GM18868 (cell line): ENCODE measurements at regions not wholly inside any gene's neighbourhood (a gene's known extent, or its start where the extent isn't known, plus 50 kb on each side); places are given as distances from the start of the nearest gene placed in this dataset.
"Not testable (repeated sequence)": the region's sequence is repeated elsewhere in the genome, so short reads cannot be mapped to it uniquely, and the experiment has no call there.

ENCODE experiments used
- ATAC-seq: cut with Tn5 transposase; IDR thresholded peaks from one replicate; pipeline ENCODE4 v1.9.1; 2021; ENCODE audit warnings: mild to moderate bottlenecking, moderate library complexity; ENCODE audit not compliant: unreplicated experiment

- no peak for ATAC-seq
These were observed 50.3 kb upstream of the OSBPL11 start for GRCh38 chr3:125645616-125646015.

DNA sequence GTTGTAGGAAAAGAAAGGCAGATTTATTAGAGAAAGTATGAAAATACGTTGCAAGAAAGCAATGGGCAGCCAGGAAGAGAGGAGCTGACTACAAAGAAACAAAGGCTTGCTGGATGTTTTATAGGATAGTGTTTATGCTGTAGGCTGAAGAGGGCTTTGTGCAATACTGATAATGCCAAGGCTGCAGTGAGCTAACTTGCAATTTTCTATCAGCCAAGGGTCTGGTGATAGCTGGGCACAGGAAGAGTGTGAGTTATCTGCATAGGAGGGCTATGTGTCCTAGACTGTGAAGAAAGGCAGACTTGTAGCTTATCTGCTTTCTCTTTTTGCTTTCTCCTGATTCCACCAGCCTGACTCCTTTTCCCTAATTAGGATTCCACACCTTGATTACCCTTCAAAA, 51.3 kb upstream of the OSBPL11 start:
- no peak for ATAC-seq

DNA sequence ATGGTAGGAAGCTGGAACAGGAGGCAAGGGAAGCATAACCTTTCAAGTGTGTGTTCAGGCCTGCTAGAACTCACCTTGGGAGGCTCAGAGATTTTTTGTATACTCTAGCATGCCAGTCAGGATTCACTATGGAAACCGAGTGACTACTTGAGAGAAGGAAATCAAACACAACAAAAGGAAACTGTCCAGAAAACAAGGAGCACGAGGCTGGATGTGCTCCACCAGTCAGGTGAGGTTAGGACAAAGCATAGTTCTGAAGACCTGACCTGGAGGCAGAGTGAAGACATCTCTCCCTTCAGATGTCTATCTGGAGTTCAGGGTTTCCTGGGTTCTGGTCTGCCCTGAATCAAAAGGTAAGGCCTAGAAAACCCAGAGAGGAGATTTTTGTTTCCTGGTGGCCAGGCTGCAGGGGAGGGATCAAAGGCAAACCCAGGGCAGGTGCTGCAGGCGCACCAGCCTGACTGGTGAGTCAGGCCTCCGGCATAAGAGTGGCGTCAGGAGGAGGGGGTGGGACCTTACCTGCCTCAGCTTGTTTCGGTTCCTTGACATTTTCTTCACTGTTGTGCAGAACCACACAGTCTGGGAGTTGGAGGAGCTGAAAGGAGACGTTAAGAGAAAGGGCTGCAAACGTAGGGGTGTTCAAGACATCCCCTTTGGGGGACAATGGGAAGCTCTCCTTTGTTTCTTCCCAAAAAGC, 52.2 kb upstream of the OSBPL11 start:
- no peak for ATAC-seq

DNA sequence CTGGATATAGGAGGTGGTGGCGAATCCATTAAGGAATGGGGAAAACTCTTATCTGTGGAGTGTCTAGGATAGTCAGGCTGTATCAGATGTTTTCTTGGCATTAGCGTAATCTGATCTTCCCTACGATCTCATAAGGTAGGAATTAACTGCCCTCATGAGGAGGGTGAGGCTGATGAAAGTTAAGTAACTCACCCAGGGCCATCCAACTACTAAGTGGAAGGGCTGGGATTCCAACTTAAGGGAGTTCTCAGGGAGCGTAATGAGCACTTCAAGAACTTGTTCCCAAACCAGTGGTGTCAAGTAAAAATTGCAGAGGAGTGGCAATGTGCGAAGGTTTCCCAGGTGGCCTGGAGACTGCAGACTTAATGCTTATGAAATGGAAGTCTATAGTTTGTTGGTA, 55.9 kb upstream of the OSBPL11 start:
- ATAC-seq, result no peak

DNA sequence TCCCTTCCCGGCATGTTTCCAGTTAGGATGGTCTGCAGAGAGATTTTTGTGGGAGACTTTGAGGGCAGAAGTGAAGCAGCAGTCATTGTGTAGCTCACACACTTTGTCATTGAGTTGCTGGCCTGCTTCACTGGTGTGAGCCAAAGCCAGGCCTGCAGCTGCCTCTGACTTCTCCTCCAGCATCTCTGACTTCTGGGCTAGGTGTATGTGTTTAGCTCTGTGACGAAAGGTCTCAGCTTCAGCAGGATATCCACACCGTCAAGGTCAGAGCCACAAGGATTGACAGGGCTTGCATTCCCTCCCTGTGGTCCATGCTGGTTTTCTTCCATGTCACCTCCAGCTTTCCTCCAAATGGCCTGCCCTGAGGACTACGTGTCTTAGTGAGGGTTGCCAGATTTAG, 57.1 kb upstream of the OSBPL11 start:
- ATAC-seq, result no peak

DNA sequence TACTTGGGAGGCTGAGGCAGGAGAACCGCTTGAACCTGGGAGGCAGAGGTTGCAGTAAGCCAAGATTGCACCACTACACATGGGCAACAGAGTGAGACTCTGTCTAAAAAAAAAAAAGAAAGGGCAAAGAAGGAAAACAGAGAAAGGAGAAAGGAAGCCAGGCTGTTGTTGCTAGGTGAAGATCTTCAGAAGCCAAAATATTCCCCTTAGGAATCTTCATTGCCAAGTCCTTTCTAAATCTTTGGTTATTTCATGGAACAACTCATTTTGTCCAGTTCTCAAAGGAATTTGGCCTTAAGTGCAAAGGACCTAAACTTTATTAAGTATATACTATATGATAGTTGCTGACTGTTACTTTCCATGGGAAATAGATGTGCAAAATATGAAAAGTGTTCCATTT, 59.2 kb upstream of the OSBPL11 start:
- ATAC-seq, result no peak

DNA sequence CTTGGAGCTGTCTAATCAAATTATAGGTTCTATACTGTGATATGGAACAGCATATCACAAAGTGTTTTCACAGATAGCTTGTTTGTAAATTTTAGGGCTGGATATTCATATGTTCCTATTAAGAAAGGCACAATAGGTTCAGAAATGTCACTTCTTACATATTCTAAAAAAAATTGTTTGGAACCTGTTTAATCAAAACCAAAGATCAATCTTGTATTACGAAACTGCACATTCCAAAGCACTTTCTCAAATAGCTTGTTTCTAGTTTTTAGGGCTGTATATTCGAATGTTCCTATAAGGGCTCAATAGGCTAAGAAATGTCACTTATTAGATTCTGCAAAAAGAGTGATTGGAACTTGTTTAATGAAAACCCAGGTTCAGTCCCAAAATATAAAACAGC, 67.4 kb upstream of the OSBPL11 start:
- ATAC-seq, result no peak

- no peak for ATAC-seq
These were observed 75.1 kb upstream of the OSBPL11 start for GRCh38 chr3:125670352-125670751.

- ATAC-seq, result no peak
These were observed 75.6 kb upstream of the OSBPL11 start for GRCh38 chr3:125670945-125671344.

DNA sequence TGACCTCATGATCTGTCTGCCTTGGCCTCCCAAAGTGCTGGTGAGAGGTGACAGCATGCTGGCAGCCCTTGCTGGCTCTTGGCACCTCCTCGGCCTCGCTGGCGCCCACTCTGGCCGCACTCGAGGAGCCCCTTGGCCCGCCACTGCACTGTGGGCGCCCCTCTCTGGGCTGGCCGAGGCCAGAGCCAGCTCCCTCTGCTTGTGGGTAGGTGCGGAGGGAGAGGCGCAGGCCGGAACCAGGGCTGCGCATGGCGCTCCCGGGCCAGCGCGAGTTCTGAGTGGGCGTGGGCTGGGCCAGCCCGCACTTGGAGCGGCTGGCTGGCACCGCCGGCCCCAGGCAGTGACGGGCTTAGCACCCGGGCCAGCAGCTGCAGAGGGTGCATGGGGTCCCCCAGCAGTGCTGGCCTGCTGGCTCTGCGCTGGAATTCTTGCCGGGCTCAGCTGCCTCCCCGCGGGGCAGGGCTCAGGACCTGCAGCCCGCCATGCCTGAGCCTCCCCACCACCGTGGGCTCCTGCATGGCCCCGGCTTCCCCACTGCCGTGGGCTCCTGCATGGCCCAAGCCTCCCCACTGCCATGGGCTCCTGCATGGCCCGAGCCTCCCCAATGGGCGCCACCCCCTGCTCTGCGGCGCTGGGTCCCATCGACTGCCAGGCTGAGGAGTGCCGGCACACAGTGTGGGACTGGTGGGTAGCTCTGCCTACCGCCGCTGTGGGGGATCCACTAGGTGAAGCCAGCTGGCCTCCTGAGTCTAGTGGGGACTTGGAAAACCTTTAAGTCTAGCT, 76.4 kb upstream of the OSBPL11 start:
- no peak for ATAC-seq

GRCh38 chr3:125675791-125676190, 80.5 kb upstream of the OSBPL11 start:
- no peak for ATAC-seq

DNA sequence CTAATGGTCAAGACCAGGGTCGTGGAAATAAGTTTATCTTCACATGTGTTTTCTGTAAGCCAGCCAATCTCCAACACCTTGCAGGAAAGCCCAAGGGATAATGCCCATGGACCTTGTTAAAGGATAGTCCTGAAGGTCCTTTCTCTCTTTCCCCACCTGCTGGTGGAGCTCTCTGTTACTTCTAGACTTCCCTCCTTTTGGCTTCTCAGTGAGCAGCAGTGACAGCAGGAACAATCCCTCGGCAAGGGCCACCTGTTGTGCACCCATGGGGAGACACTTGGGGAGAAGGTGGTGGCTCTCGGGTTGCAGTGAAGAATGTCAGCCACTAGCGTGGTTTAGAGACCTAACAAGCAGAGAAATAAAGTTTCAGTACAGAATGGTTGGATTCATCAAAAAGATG, 84.0 kb upstream of the OSBPL11 start:
- ATAC-seq, result no peak

- ATAC-seq, result no peak
These were observed 85.8 kb upstream of the OSBPL11 start for GRCh38 chr3:125681146-125681545.

- ATAC-seq, result not testable (repeated sequence)
These were observed 86.6 kb upstream of the OSBPL11 start for GRCh38 chr3:125681906-125682305.

DNA sequence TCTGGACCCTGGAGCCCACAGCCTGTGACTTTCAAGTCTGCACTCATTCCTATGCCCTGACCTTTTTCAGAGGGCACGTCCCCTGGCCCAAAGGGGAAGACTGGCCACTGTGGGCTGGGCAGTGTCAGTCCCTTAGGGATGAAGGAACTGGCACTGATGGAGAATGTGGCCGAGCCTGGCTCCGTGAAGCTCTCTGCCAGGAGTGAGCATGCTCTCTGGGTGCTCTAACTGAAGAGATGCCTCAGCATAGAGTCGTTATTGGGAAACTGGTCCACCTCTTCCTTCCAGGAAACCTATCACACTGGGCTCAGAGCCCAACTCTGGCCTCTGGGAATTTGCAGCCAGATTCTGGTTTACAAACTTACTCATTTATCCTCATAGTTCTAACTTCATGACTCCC, 87.3 kb upstream of the OSBPL11 start:
- not testable (repeated sequence) for ATAC-seq

DNA sequence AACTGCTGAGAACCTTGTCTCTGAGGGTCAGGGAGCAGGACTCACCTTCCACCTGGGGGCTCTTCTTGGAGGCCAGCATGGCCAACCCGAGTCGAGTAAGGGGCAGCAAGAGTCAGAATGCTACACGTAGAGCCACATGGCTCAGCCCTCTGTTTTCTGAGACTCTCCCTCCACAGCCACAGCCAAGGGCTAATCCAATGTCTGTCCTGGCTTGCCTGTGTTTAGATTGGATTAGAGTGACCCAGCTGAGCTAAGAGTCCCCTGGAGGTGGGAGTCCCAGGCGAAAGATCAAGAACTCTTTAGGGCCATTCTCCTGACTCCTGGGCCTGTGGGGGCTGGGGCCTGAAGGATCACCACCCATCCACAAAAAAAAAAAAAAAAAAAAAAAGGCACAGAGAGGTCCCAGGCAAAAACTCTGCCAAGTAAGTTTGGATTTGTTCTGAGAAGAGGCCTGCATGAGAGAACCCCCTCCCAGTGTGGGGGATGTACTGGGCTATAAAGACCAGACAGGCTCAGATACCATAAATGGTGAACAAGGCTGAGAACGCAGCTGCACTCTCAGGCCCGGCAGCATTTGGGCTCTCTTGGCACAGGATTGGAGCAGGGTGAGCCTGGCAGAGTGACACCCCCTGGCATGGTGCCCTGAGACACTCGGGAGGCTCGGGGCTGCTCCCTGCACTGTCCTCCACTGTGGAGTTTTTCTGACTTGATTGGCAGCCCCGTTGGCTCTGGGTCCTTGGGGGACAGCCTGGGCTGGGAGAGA, 88.0 kb upstream of the OSBPL11 start:
- ATAC-seq, result no peak

- ATAC-seq, result no peak
These were observed 88.9 kb upstream of the OSBPL11 start for GRCh38 chr3:125684199-125684598.

DNA sequence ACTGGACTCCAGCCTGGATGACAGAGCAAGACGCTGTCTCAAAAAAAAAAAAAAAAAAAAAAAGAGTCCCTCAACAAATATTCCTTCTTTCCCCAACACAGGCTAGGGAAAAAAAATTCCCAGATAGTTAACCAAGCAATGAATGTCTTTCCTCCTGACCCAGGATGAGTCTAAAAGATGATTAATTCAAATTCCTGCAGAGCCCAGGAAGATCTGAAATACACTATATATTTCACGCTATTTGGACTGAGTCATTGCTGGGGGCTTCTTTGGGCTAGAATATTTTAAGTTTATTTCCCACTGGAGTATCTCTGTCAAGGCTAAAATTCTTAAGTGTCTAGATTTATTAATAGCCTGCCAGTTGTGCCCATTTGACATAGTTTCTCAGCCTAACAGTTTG, 90.4 kb upstream of the OSBPL11 start:
- ATAC-seq, result not testable (repeated sequence)

GRCh38 chr3:125692361-125692760, 97.1 kb upstream of the OSBPL11 start:
- ATAC-seq, result no peak

DNA sequence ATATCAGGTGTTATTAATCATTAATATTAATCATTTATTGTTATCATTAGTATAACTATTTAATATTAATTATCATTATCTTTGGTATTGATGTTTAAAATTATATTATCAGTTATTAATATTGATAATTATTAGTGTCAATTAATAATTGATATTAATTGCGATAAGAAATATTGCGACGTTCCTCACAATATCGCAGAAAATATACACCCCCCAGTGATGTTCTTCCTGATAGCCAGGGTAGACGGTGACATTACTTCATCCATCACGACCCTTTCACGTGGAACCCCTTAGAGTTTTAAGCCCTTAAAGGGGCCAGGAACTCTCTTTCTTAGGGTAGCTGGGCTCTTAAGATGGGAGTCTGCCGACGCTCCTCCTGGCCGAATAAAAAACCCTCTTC, 98.6 kb upstream of the OSBPL11 start:
- ATAC-seq, result no peak

DNA sequence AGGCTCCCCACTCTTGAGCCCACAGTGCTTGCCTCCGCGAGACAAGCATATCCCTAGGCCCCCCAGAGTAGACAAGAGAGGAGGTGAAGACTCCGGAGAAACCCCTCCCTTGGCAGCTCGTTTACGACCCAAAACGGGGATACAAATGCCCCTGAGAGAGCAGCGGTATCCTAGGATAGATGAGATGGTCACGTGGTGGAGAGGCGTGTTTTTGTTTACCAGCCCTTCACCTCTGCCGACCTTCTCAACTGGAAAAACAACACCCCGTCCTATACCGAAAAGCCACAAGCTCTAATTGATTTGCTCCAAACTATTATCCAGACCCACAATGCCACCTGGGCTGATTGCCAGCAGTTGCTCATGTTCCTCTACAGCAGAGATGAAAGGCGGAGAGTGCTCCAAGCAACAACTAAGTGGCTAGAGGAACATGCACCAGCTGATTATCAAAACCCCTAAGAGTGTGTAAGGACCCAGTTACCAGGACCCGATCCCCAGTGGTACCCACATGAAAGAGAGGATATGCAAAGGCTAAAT, 99.5 kb upstream of the OSBPL11 start:
- ATAC-seq, result no peak

GRCh38 chr3:125695688-125696087, 100.4 kb upstream of the OSBPL11 start:
- no peak for ATAC-seq
